ENCODE measurements at regions not wholly inside any gene's neighbourhood (a gene's known extent, or its start where the extent isn't known, plus 50 kb on each side); places are given as distances from the start of the nearest gene placed in this dataset.

DNA sequence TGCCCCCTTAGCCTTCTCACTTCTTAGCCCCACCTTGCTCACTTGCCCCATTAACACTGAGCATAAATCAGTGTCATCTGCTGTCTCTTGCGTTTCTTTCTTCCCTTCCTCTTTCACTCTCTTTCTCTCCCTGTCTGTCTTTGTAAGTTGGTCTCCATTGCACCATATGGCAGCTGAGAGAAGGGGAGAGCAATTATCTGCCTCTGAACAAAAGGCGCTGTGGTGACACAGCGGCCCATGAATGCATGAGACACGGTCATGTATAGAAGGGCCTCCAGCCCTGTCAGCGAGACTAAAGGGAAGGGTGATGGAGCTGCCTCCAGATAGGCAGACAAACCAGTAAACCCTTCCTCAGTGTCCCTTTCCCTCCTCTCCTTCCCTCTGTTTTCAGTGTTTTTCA, 88.8 kb upstream of the PCDH18 start:
- no peaks in the 10 kb centered on the region for H3F3A ChIP-seq (ENCODE audit: insufficient read depth, low read length, poor library complexity, severe bottlenecking)
- H3K27ac ChIP-seq (ENCODE audit: low read length), result no peak overlapping the region

GRCh38 chr4:137614491-137614890, 82.2 kb upstream of the PCDH18 start:
- Histone ChIP-seq H3K9ac (ENCODE audit: low read length) (no peak overlapping the region), H3F3A (ENCODE audit: insufficient read depth, low read length, poor library complexity, severe bottlenecking) (no peaks in the 10 kb centered on the region), H2AFZ (ENCODE audit: low read depth, low read length) (no peak overlapping the region), H3K36me3 (ENCODE audit: insufficient read depth, low read length) (no peaks in the 10 kb centered on the region), H3K27ac (ENCODE audit: low read length) (no peak overlapping the region), H3K4me2 (ENCODE audit: low read length) (no peak overlapping the region), H3K27me3 (ENCODE audit: insufficient read depth, low read depth, low read length) (no peaks in the 10 kb centered on the region), H3K9me3 (ENCODE audit: low read length) (no peaks in the 10 kb centered on the region), H4K20me1 (ENCODE audit: insufficient read depth) (no peaks in the 10 kb centered on the region), H3K9me2 (ENCODE audit: insufficient read depth, low read length) (no peaks in the 10 kb centered on the region), H3K79me2 (replicated peaks; ENCODE audit: insufficient read depth, low read length) (no peaks in the 10 kb centered on the region), H3K4me3 (ENCODE audit: low read length) (no peak overlapping the region)
- TF ChIP-seq SMC3 (conservative IDR thresholded peaks at IDR 0.05; ENCODE audit: poor library complexity) (no peak), TAF1 (IDR thresholded peaks at IDR 0.05; ENCODE audit: low read depth) (no peak), POLR2AphosphoS5 (IDR thresholded peaks at IDR 0.05) (no peak), EP300 (conservative IDR thresholded peaks at IDR 0.05; ENCODE audit: poor library complexity, severe bottlenecking) (no peak), MXI1 (conservative IDR thresholded peaks at IDR 0.05; ENCODE audit: poor library complexity, severe bottlenecking) (no peak), EZH2 (IDR thresholded peaks at IDR 0.05; ENCODE audit: borderline replicate concordance, insufficient read depth, low read length, poor library complexity, severe bottlenecking) (no peak), RAD21 (conservative IDR thresholded peaks at IDR 0.05) (no peak)
- TF ChIP-seq, protein P1, sequence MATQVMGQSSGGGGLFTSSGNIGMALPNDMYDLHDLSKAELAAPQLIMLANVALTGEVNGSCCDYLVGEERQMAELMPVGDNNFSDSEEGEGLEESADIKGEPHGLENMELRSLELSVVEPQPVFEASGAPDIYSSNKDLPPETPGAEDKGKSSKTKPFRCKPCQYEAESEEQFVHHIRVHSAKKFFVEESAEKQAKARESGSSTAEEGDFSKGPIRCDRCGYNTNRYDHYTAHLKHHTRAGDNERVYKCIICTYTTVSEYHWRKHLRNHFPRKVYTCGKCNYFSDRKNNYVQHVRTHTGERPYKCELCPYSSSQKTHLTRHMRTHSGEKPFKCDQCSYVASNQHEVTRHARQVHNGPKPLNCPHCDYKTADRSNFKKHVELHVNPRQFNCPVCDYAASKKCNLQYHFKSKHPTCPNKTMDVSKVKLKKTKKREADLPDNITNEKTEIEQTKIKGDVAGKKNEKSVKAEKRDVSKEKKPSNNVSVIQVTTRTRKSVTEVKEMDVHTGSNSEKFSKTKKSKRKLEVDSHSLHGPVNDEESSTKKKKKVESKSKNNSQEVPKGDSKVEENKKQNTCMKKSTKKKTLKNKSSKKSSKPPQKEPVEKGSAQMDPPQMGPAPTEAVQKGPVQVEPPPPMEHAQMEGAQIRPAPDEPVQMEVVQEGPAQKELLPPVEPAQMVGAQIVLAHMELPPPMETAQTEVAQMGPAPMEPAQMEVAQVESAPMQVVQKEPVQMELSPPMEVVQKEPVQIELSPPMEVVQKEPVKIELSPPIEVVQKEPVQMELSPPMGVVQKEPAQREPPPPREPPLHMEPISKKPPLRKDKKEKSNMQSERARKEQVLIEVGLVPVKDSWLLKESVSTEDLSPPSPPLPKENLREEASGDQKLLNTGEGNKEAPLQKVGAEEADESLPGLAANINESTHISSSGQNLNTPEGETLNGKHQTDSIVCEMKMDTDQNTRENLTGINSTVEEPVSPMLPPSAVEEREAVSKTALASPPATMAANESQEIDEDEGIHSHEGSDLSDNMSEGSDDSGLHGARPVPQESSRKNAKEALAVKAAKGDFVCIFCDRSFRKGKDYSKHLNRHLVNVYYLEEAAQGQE (IDR thresholded peaks at IDR 0.05; ENCODE audit: borderline replicate concordance), result no peak
- TF ChIP-seq, protein P2, sequence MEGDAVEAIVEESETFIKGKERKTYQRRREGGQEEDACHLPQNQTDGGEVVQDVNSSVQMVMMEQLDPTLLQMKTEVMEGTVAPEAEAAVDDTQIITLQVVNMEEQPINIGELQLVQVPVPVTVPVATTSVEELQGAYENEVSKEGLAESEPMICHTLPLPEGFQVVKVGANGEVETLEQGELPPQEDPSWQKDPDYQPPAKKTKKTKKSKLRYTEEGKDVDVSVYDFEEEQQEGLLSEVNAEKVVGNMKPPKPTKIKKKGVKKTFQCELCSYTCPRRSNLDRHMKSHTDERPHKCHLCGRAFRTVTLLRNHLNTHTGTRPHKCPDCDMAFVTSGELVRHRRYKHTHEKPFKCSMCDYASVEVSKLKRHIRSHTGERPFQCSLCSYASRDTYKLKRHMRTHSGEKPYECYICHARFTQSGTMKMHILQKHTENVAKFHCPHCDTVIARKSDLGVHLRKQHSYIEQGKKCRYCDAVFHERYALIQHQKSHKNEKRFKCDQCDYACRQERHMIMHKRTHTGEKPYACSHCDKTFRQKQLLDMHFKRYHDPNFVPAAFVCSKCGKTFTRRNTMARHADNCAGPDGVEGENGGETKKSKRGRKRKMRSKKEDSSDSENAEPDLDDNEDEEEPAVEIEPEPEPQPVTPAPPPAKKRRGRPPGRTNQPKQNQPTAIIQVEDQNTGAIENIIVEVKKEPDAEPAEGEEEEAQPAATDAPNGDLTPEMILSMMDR (IDR thresholded peaks at IDR 0.05; ENCODE audit: poor library complexity, severe bottlenecking), result no peak

More for the DNA sequence above, 88.8 kb upstream of the PCDH18 start:
- no peaks in the 10 kb centered on the region for H3K9me3 ChIP-seq (ENCODE audit: low read length)
- H3K36me3 ChIP-seq (ENCODE audit: insufficient read depth, low read length), result no peaks in the 10 kb centered on the region
- no peaks in the 10 kb centered on the region for H3K27me3 ChIP-seq (ENCODE audit: insufficient read depth, low read depth, low read length)
- H3K79me2 ChIP-seq (replicated peaks; ENCODE audit: insufficient read depth, low read length), result no peaks in the 10 kb centered on the region
- no peaks in the 10 kb centered on the region for H4K20me1 ChIP-seq (ENCODE audit: insufficient read depth)
- no peak overlapping the region for H3K9ac ChIP-seq (ENCODE audit: low read length)
- H3K4me2 ChIP-seq (ENCODE audit: low read length), result no peak overlapping the region
- TF ChIP-seq RAD21 (conservative IDR thresholded peaks at IDR 0.05) (no peak), POLR2AphosphoS5 (IDR thresholded peaks at IDR 0.05) (no peak), EZH2 (IDR thresholded peaks at IDR 0.05; ENCODE audit: borderline replicate concordance, insufficient read depth, low read length, poor library complexity, severe bottlenecking) (no peak), EP300 (conservative IDR thresholded peaks at IDR 0.05; ENCODE audit: poor library complexity, severe bottlenecking) (no peak), SMC3 (conservative IDR thresholded peaks at IDR 0.05; ENCODE audit: poor library complexity) (no peak), TAF1 (IDR thresholded peaks at IDR 0.05; ENCODE audit: low read depth) (no peak), MXI1 (conservative IDR thresholded peaks at IDR 0.05; ENCODE audit: poor library complexity, severe bottlenecking) (no peak)
- TF ChIP-seq, protein P1 (IDR thresholded peaks at IDR 0.05; ENCODE audit: borderline replicate concordance), result no peak
- TF ChIP-seq, protein P2 (IDR thresholded peaks at IDR 0.05; ENCODE audit: poor library complexity, severe bottlenecking), result no peak
- no peaks in the 10 kb centered on the region for H3K9me2 ChIP-seq (ENCODE audit: insufficient read depth, low read length)
- no peak overlapping the region for H3K4me3 ChIP-seq (ENCODE audit: low read length)
- no peak overlapping the region for H2AFZ ChIP-seq (ENCODE audit: low read depth, low read length)
